HEK293T (cell line): ENCODE measurements at regions not wholly inside any gene's neighbourhood (a gene's known extent, or its start where the extent isn't known, plus 50 kb on each side); places are given as distances from the start of the nearest gene placed in this dataset.

Experiments used
- CTCF ChIA-PET: fragments of 350-600 bp; formaldehyde crosslinking; extraction: SDS; loops from one replicate; lab custom pipeline; 2021; ENCODE audit warnings: antibody characterized with exemption, inconsistent platforms; lab: Yijun Ruan, JAX
- POLR2A ChIA-PET: fragments of 350-600 bp; formaldehyde crosslinking; extraction: SDS; loops from one replicate; lab custom pipeline; 2020; ENCODE audit warnings: antibody characterized with exemption, inconsistent platforms; lab: Yijun Ruan, JAX
- DNase-seq: peaks from one replicate; pipeline ENCODE4 v3.0.0; 2012; ENCODE audit warnings: mixed read lengths; ENCODE audit errors: extremely low spot score
- ARNT ChIP-seq: fragments of 450-650 bp; IDR thresholded peaks from 2 replicates; pipeline ENCODE4 v1.6.1; 2017; ENCODE audit warnings: mild to moderate bottlenecking
- BHLHE40 ChIP-seq: fragments of 450-650 bp; IDR thresholded peaks from 2 replicates; pipeline ENCODE4 v1.6.1; 2016; ENCODE audit warnings: mild to moderate bottlenecking, moderate library complexity, borderline replicate concordance
- CTBP1 ChIP-seq: fragments of 450-650 bp; IDR thresholded peaks from 2 replicates; pipeline ENCODE4 v1.6.1; 2016; ENCODE audit warnings: borderline replicate concordance
- FOXA1 ChIP-seq: fragments of 450-650 bp; IDR thresholded peaks from 2 replicates; pipeline ENCODE4 v1.6.1; 2016; ENCODE audit warnings: mild to moderate bottlenecking
- FOXM1 ChIP-seq: fragments of 450-650 bp; IDR thresholded peaks from 2 replicates; pipeline ENCODE4 v1.6.1; 2017; ENCODE audit warnings: mild to moderate bottlenecking, borderline replicate concordance
- HDGF ChIP-seq: fragments of 450-650 bp; IDR thresholded peaks from 2 replicates; pipeline ENCODE4 v1.6.1; 2017; ENCODE audit warnings: antibody characterized with exemption, borderline replicate concordance
- L3MBTL2 ChIP-seq: fragments of 450-650 bp; conservative IDR thresholded peaks from 2 replicates; pipeline ENCODE4 v1.6.1; 2016; ENCODE audit warnings: mild to moderate bottlenecking
- LEF1 ChIP-seq: fragments of 450-650 bp; IDR thresholded peaks from 2 replicates; pipeline ENCODE4 v1.6.1; 2017; ENCODE audit warnings: mild to moderate bottlenecking, borderline replicate concordance
- NFRKB ChIP-seq: fragments of 450-650 bp; IDR thresholded peaks from 2 replicates; pipeline ENCODE4 v1.6.1; 2016; ENCODE audit warnings: mild to moderate bottlenecking, moderate library complexity
- PKNOX1 ChIP-seq: fragments of 450-650 bp; IDR thresholded peaks from 2 replicates; pipeline ENCODE4 v1.6.1; 2016
- SP1 ChIP-seq: fragments of 450-650 bp; IDR thresholded peaks from 2 replicates; pipeline ENCODE4 v1.6.1; 2017
- SUZ12 ChIP-seq: fragments of 450-650 bp; IDR thresholded peaks from 2 replicates; pipeline ENCODE4 v1.6.1; 2016; ENCODE audit warnings: mild to moderate bottlenecking
- TARDBP ChIP-seq: fragments of 450-650 bp; IDR thresholded peaks from 2 replicates; pipeline ENCODE4 v1.6.1; 2016
- ZNF384 ChIP-seq: fragments of 450-650 bp; IDR thresholded peaks from 2 replicates; pipeline ENCODE4 v1.6.1; 2016

GRCh38 chr2:169426069-169426663 lies 53.1 kb upstream of the BBS5 start:
- TF ChIP-seq SUZ12 (no peak), HDGF (no peak), NFRKB (no peak), TARDBP (no peak), ZNF384 (no peak), PKNOX1 (no peak), ARNT (no peak), BHLHE40 (no peak)
- CTCF ChIA-PET = no interaction called here
- POLR2A ChIA-PET = no interaction called here
- DNase-seq = no peak

- DNase-seq = no peak
- CTCF ChIA-PET = interaction anchor here (0.7 kb wide), 1 partner anchor 17 kb away, joined by 3 read pairs; no protein-coding TSS in a partner anchor
- POLR2A ChIA-PET = no interaction called here
- TF ChIP-seq PKNOX1 (no peak), SUZ12 (no peak)
Measured at GRCh38 chr2:169422120-169422519, 57.2 kb upstream of the BBS5 start.

GRCh38 chr2:169415233-169415748 lies 53.0 kb upstream of the LRP2 start:
- no peak for DNase-seq
- TF ChIP-seq FOXA1 (no peak), SP1 (no peak), ZNF384 (no peak), PKNOX1 (no peak), L3MBTL2 (no peak), SUZ12 (no peak), ARNT (no peak), BHLHE40 (no peak), CTBP1 (no peak), LEF1 (no peak), FOXM1 (no peak), TARDBP (no peak), NFRKB (no peak), HDGF (no peak)
- CTCF ChIA-PET = no interaction called here
- POLR2A ChIA-PET = no interaction called here
